HUES48 (cell line): ENCODE measurements at regions not wholly inside any gene's neighbourhood (a gene's known extent, or its start where the extent isn't known, plus 50 kb on each side); places are given as distances from the start of the nearest gene placed in this dataset.
"Not testable (repeated sequence)": the region's sequence is repeated elsewhere in the genome, so short reads cannot be mapped to it uniquely, and the experiment has no call there.

Experiments used
- H3K27ac ChIP-seq: one replicate; pipeline ENCODE4 v1.7.0; 2013; ENCODE audit warnings: low read depth, low read length, inconsistent platforms
- H3K27me3 ChIP-seq: 2 replicates; pipeline ENCODE4 v1.6.1; 2013; ENCODE audit warnings: mild to moderate bottlenecking, low read length; ENCODE audit not compliant: control insufficient read depth, insufficient read depth
- H3K36me3 ChIP-seq: 2 replicates; pipeline ENCODE4 v1.6.1; 2013; ENCODE audit warnings: low read length; ENCODE audit not compliant: control insufficient read depth, insufficient read depth
- H3K4me1 ChIP-seq: 2 replicates; pipeline ENCODE4 v1.6.1; 2013; ENCODE audit warnings: mild to moderate bottlenecking, low read length; ENCODE audit not compliant: control insufficient read depth, insufficient read depth
- H3K4me3 ChIP-seq: 2 replicates; pipeline ENCODE4 v1.5.1; 2013; ENCODE audit warnings: mild to moderate bottlenecking, low read depth, low read length
- H3K9ac ChIP-seq: 2 replicates; pipeline ENCODE4 v1.6.1; 2013; ENCODE audit warnings: mild to moderate bottlenecking, low read depth, low read length, moderate library complexity
- H3K9me3 ChIP-seq: 2 replicates; pipeline ENCODE4 v1.6.1; 2013; ENCODE audit warnings: low read length; ENCODE audit not compliant: control insufficient read depth, insufficient read depth

- Histone ChIP-seq H3K4me1 (no peaks in the 10 kb centered on the region), H3K9me3 (no peaks in the 10 kb centered on the region), H3K36me3 (no peaks in the 10 kb centered on the region), H3K4me3 (no peak overlapping the region), H3K27ac (no peak overlapping the region), H3K9ac (no peak overlapping the region), H3K27me3 (no peaks in the 10 kb centered on the region)
Measured at GRCh38 chr21:18705971-18706370, 302.4 kb upstream of the TMPRSS15 start.

DNA sequence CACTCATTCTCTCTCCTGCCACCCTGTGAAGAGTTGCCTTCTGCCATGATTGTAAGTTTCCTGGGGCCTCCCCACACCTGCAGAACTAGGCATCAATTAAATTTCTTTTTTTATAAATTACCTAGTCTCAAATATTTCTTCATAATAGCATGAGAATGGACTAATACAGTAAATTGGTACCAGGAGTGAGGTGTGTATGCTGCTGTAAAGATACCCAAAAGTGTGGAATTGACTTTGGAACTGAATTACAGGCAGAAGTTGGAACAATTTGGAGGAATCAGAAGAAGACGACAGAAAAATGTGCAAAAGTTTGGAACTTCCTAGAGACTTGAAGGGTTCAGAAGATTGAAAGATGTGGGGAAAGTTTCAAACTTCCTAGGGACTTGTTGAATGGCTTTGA lies 308.1 kb upstream of the TMPRSS15 start:
- H3K36me3 ChIP-seq = no peaks in the 10 kb centered on the region
- H3K27ac ChIP-seq = no peak overlapping the region
- H3K9ac ChIP-seq = no peak overlapping the region
- H3K9me3 ChIP-seq = peaks cover 9% of the 10 kb centered on the region
- no peaks in the 10 kb centered on the region for H3K27me3 ChIP-seq
- no peak overlapping the region for H3K4me3 ChIP-seq
- no peaks in the 10 kb centered on the region for H3K4me1 ChIP-seq

- no peaks in the 10 kb centered on the region for H3K27me3 ChIP-seq
- no peaks in the 10 kb centered on the region for H3K4me1 ChIP-seq
- peaks cover 9% of the 10 kb centered on the region for H3K9me3 ChIP-seq
- no peak overlapping the region for H3K9ac ChIP-seq
- no peaks in the 10 kb centered on the region for H3K36me3 ChIP-seq
- no peak overlapping the region for H3K4me3 ChIP-seq
- no peak overlapping the region for H3K27ac ChIP-seq
Measured at GRCh38 chr21:18715606-18716005, 312.0 kb upstream of the TMPRSS15 start.

- Histone ChIP-seq H3K27ac (no peak overlapping the region), H3K4me1 (no peaks in the 10 kb centered on the region), H3K36me3 (no peaks in the 10 kb centered on the region), H3K4me3 (no peak overlapping the region), H3K9me3 (peaks cover 5% of the 10 kb centered on the region), H3K27me3 (no peaks in the 10 kb centered on the region), H3K9ac (no peak overlapping the region)
Measured at GRCh38 chr21:18716578-18717138, 313.1 kb upstream of the TMPRSS15 start.

GRCh38 chr21:18722193-18722592 lies 318.6 kb upstream of the TMPRSS15 start:
- no peak overlapping the region for H3K27ac ChIP-seq
- H3K9me3 ChIP-seq = no peaks in the 10 kb centered on the region
- H3K4me1 ChIP-seq = no peaks in the 10 kb centered on the region
- no peak overlapping the region for H3K4me3 ChIP-seq
- H3K9ac ChIP-seq = no peak overlapping the region
- no peaks in the 10 kb centered on the region for H3K36me3 ChIP-seq
- H3K27me3 ChIP-seq = no peaks in the 10 kb centered on the region

- Histone ChIP-seq H3K9ac (no peak overlapping the region), H3K4me3 (no peak overlapping the region), H3K36me3 (no peaks in the 10 kb centered on the region), H3K27ac (no peak overlapping the region), H3K27me3 (no peaks in the 10 kb centered on the region), H3K4me1 (no peaks in the 10 kb centered on the region), H3K9me3 (no peaks in the 10 kb centered on the region)
Measured at GRCh38 chr21:18723171-18723570, 319.6 kb upstream of the TMPRSS15 start.

DNA sequence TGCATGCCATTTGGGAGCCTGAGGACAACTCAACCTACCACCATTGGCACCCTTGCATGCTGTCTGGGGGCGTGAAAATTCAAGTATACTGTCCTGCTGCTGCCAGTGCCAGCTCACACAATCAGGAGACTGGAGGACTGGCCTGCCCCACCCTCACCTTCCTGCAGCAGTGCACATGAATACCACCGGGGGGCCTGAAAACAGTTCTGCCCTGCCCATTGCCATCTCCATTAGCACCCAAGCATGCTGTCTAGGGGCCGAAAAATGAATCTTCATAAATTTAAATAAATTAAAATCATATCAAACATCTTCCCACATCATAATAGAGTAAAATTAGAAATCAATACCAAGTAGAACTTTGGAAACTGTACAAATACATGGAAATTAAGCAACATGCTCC lies 322.1 kb upstream of the TMPRSS15 start:
- no peak overlapping the region for H3K9ac ChIP-seq
- H3K27me3 ChIP-seq = no peaks in the 10 kb centered on the region
- no peak overlapping the region for H3K4me3 ChIP-seq
- H3K27ac ChIP-seq = no peak overlapping the region
- no peaks in the 10 kb centered on the region for H3K4me1 ChIP-seq
- H3K9me3 ChIP-seq = no peaks in the 10 kb centered on the region
- no peaks in the 10 kb centered on the region for H3K36me3 ChIP-seq

GRCh38 chr21:18741954-18742353 lies 338.4 kb upstream of the TMPRSS15 start:
- H3K4me3 ChIP-seq = no peak overlapping the region
- H3K9ac ChIP-seq = no peak overlapping the region
- no peak overlapping the region for H3K27ac ChIP-seq
- H3K9me3 ChIP-seq = no peaks in the 10 kb centered on the region
- H3K27me3 ChIP-seq = no peaks in the 10 kb centered on the region
- H3K36me3 ChIP-seq = no peaks in the 10 kb centered on the region
- 0 out of 2 replicates have a peak, but pooled peaks cover 7% of the 10 kb centered on the region for H3K4me1 ChIP-seq

- H3K4me1 ChIP-seq = 0 out of 2 replicates have a peak, but pooled peaks cover 7% of the 10 kb centered on the region
- H3K27ac ChIP-seq = no peak overlapping the region
- no peak overlapping the region for H3K4me3 ChIP-seq
- no peaks in the 10 kb centered on the region for H3K36me3 ChIP-seq
- H3K9ac ChIP-seq = no peak overlapping the region
- no peaks in the 10 kb centered on the region for H3K9me3 ChIP-seq
- no peaks in the 10 kb centered on the region for H3K27me3 ChIP-seq
Measured at GRCh38 chr21:18743531-18743930, 339.9 kb upstream of the TMPRSS15 start.

DNA sequence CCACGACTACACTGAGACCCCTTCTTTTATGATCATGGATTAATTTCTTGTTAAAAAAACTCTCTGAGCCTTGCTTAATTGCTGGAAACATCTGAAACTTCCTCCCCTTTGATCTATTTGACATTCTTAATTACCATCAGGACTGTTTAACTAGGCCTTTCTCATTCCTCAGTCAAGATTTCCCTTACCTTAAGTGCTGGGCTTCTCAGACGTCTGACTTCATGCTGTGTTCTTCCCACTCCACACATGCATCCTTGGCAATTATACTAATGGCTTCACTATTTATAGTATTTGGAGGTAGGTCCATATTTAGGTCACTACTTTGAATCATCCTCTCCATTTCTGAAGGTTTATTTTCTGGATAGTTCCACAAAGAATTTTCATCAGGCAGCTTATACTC lies 341.3 kb upstream of the TMPRSS15 start:
- Histone ChIP-seq H3K9ac (no peak overlapping the region), H3K36me3 (no peaks in the 10 kb centered on the region), H3K4me1 (0 out of 2 replicates have a peak, but pooled peaks cover 7% of the 10 kb centered on the region), H3K27ac (peak overlapping the region; percentile 43), H3K4me3 (no peak overlapping the region), H3K9me3 (0 out of 2 replicates have a peak, but pooled peaks cover under 1% of the 10 kb centered on the region), H3K27me3 (no peaks in the 10 kb centered on the region)

GRCh38 chr21:18752894-18753293 lies 349.3 kb upstream of the TMPRSS15 start:
- not testable (repeated sequence) for H3K9me3 ChIP-seq, H3K4me1 ChIP-seq, H3K9ac ChIP-seq, H3K27ac ChIP-seq, H3K36me3 ChIP-seq, H3K27me3 ChIP-seq, H3K4me3 ChIP-seq

- H3K9ac ChIP-seq, H3K4me1 ChIP-seq, H3K9me3 ChIP-seq, H3K4me3 ChIP-seq, H3K27me3 ChIP-seq, H3K27ac ChIP-seq, H3K36me3 ChIP-seq: not testable (repeated sequence)
Measured at GRCh38 chr21:18756272-18756671, 352.7 kb upstream of the TMPRSS15 start.
